GM12801 (cell line): ENCODE measurements at regions not wholly inside any gene's neighbourhood (a gene's known extent, or its start where the extent isn't known, plus 50 kb on each side); places are given as distances from the start of the nearest gene placed in this dataset.

Experiments
- CTCF ChIP-seq: IDR thresholded peaks from one replicate; pipeline ENCODE4 v1.5.1; 2011; ENCODE audit warnings: control low read depth; ENCODE audit not compliant: insufficient read length; ENCODE audit errors: extremely low read depth

- TF ChIP-seq CTCF: no peak
Observed at GRCh38 chr1:222021129-222021528, 279.2 kb upstream of the DUSP10 start.

- no peak for TF ChIP-seq CTCF
Observed at GRCh38 chr1:222020553-222020952, 278.7 kb upstream of the DUSP10 start.

- no peak for TF ChIP-seq CTCF
Observed at GRCh38 chr1:222019029-222019428, 277.1 kb upstream of the DUSP10 start.

- TF ChIP-seq CTCF: no peak
Observed at GRCh38 chr1:222018041-222018440, 276.2 kb upstream of the DUSP10 start.

- TF ChIP-seq CTCF: no peak
Observed at GRCh38 chr1:222015686-222016085, 273.8 kb upstream of the DUSP10 start.

- TF ChIP-seq CTCF: no peak
Observed at GRCh38 chr1:222014001-222014400, 272.1 kb upstream of the DUSP10 start.

GRCh38 chr1:222012816-222013215 is 270.9 kb upstream of the DUSP10 start:
- TF ChIP-seq CTCF: no peak

GRCh38 chr1:222010306-222010705 is 268.4 kb upstream of the DUSP10 start:
- TF ChIP-seq CTCF: no peak
